Psoas muscle (tissue), 7 donors: ENCODE measurements at regions not wholly inside any gene's neighbourhood (a gene's known extent, or its start where the extent isn't known, plus 50 kb on each side); places are given as distances from the start of the nearest gene placed in this dataset.

Source experiments
- ATAC-seq, 4 donors: fragments of 200-7000 bp; cut with Tn5 transposase; one replicate each; pipeline ENCODE4 v1.9.1; 2020; ENCODE audit warnings: moderate library complexity in 3 of 4, mild to moderate bottlenecking in 2 of 4
- DNase-seq, 2 donors: peaks; one replicate each; pipeline ENCODE4 v3.0.0-alpha.2; 2020
- H3K27ac ChIP-seq: fragments of 200-600 bp; one replicate; pipeline ENCODE4 v1.8.0; 2022
- H3K27me3 ChIP-seq, 3 donors: fragments of 200-600 bp in 1 of 3; one replicate each; pipeline versions ENCODE4 v1.6.1 to v1.8.0; 2013 to 2022; ENCODE audit warnings: low read length in 2 of 3, mild to moderate bottlenecking in 2 of 3, moderate library complexity in 1 of 3; ENCODE audit not compliant: insufficient read depth in 3 of 3
- H3K36me3 ChIP-seq, 2 donors: fragments of 200-600 bp in 1 of 2; one replicate each; pipeline versions ENCODE4 v1.6.1 to v1.8.0; 2013 to 2022; ENCODE audit warnings: low read depth in 1 of 2, mild to moderate bottlenecking in 1 of 2, moderate library complexity in 1 of 2; ENCODE audit not compliant: insufficient read depth in 1 of 2
- H3K4me1 ChIP-seq: fragments of 200-600 bp; one replicate; pipeline ENCODE4 v1.8.0; 2022
- H3K4me3 ChIP-seq: fragments of 200-600 bp; one replicate; pipeline ENCODE4 v1.8.0; 2022; ENCODE audit warnings: mild to moderate bottlenecking
- H3K9me3 ChIP-seq: fragments of 200-600 bp; one replicate; pipeline ENCODE4 v1.8.0; 2022
- WGBS, 3 donors: extraction: QIAGEN DNeasy Blood & Tissue Kit; methylation state at CpG; one replicate each; pipeline versions ENCODE4 v1.1.6 to v1.1.7; 2013; 5-methylcytosine and 5-hydroxymethylcytosine counted together
- intact Hi-C, 2 donors: fragments of 100-400 bp; cut with DNase I; formaldehyde crosslinking; loops; one replicate each; pipeline versions ENCODE4 v1.11.0 to v1.14.2; 2022
- TF ChIP-seq, protein P1 (sequence below): fragments of 200-600 bp; IDR thresholded peaks from one replicate; pipeline ENCODE4 v1.8.0; 2022; ENCODE audit warnings: antibody characterized with exemption
- donor health status: healthy with polysubstance abuse.
- donor health status: DM: no; HTN: no; CAD: no; lungs with moderate emphysema.
- donor health status: Bipolar disorder and iron deficiency.
- donor health status: healthy.
- donor health status: DM: yes; HTN: yes; CAD: no.
- donor health status: DM: no; HTN: no; CAD: no.
- donor health status: DM: yes; HTN: yes; CAD: no.

GRCh38 chr17:70675070-70675590 is 505.8 kb downstream of the KCNJ2 start:
- no peaks in the 10 kb centered on the region for H3K36me3 ChIP-seq
- DNase-seq = no peak
- no peaks in the 10 kb centered on the region for H3K9me3 ChIP-seq
- H3K27me3 ChIP-seq = no peaks in the 10 kb centered on the region
- 85 to 91% (median 86%) methylated on average over 5 of the region's 5 CpGs for WGBS, 3 donors
- H3K4me1 ChIP-seq = no peaks in the 10 kb centered on the region
- H3K27ac ChIP-seq = no peak overlapping the region
- H3K4me3 ChIP-seq = no peak overlapping the region
- intact Hi-C loops = no loop called here
- TF ChIP-seq, protein P1, sequence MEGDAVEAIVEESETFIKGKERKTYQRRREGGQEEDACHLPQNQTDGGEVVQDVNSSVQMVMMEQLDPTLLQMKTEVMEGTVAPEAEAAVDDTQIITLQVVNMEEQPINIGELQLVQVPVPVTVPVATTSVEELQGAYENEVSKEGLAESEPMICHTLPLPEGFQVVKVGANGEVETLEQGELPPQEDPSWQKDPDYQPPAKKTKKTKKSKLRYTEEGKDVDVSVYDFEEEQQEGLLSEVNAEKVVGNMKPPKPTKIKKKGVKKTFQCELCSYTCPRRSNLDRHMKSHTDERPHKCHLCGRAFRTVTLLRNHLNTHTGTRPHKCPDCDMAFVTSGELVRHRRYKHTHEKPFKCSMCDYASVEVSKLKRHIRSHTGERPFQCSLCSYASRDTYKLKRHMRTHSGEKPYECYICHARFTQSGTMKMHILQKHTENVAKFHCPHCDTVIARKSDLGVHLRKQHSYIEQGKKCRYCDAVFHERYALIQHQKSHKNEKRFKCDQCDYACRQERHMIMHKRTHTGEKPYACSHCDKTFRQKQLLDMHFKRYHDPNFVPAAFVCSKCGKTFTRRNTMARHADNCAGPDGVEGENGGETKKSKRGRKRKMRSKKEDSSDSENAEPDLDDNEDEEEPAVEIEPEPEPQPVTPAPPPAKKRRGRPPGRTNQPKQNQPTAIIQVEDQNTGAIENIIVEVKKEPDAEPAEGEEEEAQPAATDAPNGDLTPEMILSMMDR = no peak
- no peak for ATAC-seq

DNA sequence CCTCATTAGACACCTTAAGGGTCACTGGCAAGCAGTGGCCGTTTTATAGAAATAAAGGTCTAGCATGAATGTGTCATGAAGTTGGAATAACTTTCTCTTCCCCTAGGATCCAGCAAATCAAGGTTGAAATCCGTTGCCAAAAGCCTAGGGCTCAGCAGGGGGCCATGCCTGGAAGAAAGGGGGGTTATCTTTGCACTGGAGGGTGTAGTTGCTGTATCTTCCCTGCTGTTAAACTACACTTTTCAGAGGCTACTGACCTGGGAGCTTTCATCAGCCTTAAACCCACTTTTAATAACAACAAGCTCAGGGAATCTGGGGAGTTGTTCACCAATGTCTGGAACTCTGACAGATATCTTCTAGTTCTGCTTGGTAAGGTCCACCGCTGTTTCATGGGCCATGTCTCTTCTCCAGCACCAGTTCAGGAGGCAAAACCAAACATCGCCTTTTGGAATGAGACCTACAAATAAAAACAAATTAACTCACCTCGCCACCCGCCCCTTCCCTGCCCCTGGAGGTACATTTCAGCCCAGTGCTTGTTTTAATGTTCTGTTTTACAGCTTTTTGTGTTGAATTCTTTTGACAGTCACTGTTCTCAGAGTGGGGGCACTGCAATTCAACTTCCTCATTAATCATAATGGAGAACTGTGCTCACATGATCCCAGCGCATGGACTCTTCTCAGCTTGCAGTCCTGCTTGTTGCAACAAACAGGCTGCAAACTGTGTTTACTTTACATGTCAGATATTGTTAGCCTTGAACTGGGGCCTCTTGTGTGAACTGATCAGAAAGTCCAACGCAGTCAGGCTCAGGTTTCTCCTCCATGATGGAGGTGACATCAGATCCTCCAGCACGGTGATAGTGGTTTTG is 508.7 kb downstream of the KCNJ2 start:
- Histone ChIP-seq H3K4me3 (no peak overlapping the region), H3K9me3 (no peaks in the 10 kb centered on the region), H3K36me3 (no peaks in the 10 kb centered on the region), H3K27ac (no peak overlapping the region), H3K27me3 (no peaks in the 10 kb centered on the region), H3K4me1 (no peaks in the 10 kb centered on the region)
- WGBS, 3 donors = 67 to 70% (median 68%) methylated on average over 9 of the region's 9 CpGs
- DNase-seq (no peak), ATAC-seq (no peak)
- TF ChIP-seq, protein P1 = no peak
- intact Hi-C loops = no loop called here

DNA sequence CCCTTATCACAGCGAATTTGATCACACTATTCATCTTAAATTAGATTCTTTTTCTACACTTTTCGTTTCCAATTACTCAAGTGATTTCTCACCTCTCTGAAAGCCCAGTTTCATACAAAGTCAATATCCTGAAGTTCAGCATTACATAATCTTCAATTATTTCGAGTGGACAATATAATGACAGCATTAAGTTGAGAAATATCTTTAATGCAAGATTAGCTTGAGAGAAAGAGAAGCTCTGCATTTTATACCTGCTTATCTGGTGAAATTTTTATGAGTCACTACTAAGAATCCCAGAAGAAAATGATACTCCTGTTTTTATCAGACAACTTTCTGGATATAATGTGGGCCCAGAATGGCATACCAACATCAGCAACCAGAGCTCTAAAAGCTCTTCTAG is 509.6 kb downstream of the KCNJ2 start:
- 84 to 93% (median 87%) methylated on average over 3 of the region's 3 CpGs for WGBS, 3 donors
- H3K9me3 ChIP-seq = no peaks in the 10 kb centered on the region
- H3K36me3 ChIP-seq = no peaks in the 10 kb centered on the region
- DNase-seq (no peak), ATAC-seq (no peak)
- no peak overlapping the region for H3K27ac ChIP-seq
- H3K27me3 ChIP-seq = no peaks in the 10 kb centered on the region
- TF ChIP-seq, protein P1 = no peak
- H3K4me1 ChIP-seq = no peaks in the 10 kb centered on the region
- H3K4me3 ChIP-seq = no peak overlapping the region
- intact Hi-C loops = no loop called here

GRCh38 chr17:70683936-70684335 is 514.6 kb downstream of the KCNJ2 start:
- TF ChIP-seq, protein P1 = no peak
- H3K4me3 ChIP-seq = no peak overlapping the region
- DNase-seq (no peak), ATAC-seq (no peak)
- H3K9me3 ChIP-seq = no peaks in the 10 kb centered on the region
- 91 to 96% (median 93%) methylated on average over 4 of the region's 4 CpGs for WGBS, 3 donors
- H3K36me3 ChIP-seq = no peaks in the 10 kb centered on the region
- no peaks in the 10 kb centered on the region for H3K4me1 ChIP-seq
- no peaks in the 10 kb centered on the region for H3K27me3 ChIP-seq
- intact Hi-C loops = no loop called here
- no peak overlapping the region for H3K27ac ChIP-seq
